ENCODE measurements at regions not wholly inside any gene's neighbourhood (a gene's known extent, or its start where the extent isn't known, plus 50 kb on each side); places are given as distances from the start of the nearest gene placed in this dataset.

GRCh38 chr2:143957321-143957720 lies 562.6 kb downstream of the ZEB2 start:
- TF ChIP-seq CTCF (IDR thresholded peaks at IDR 0.05) (no peak), POLR2A (IDR thresholded peaks at IDR 0.05) (no peak)
